GM13976 (cell line): ENCODE measurements at regions not wholly inside any gene's neighbourhood (a gene's known extent, or its start where the extent isn't known, plus 50 kb on each side); places are given as distances from the start of the nearest gene placed in this dataset.

Experiments used
- DNase-seq: peaks from one replicate; pipeline ENCODE4 v3.0.0; 2012; ENCODE audit warnings: low spot score
- CTCF ChIP-seq: IDR thresholded peaks from 2 replicates; pipeline ENCODE4 v1.5.1; 2012; ENCODE audit warnings: borderline replicate concordance, mild to moderate bottlenecking; ENCODE audit not compliant: insufficient read depth; ENCODE audit errors: extremely low read depth, missing control alignments, control extremely low read depth
- in situ Hi-C: fragments of 300-500 bp; cut with MboI; formaldehyde crosslinking; loops from one replicate; pipeline ENCODE4 v1.12.0; 2022; ENCODE audit warnings: low sequenced_read_pairs, mixed read lengths, inconsistent platforms; ENCODE audit not compliant: unreplicated experiment

- no peak for DNase-seq
- no peak for TF ChIP-seq CTCF
- in situ Hi-C loops = no loop called here
Measured at GRCh38 chr15:87781959-87782625, 474.4 kb downstream of the NTRK3 start.

- no peak for DNase-seq
- in situ Hi-C loops = no loop called here
- no peak for TF ChIP-seq CTCF
Measured at GRCh38 chr15:87779746-87780145, 476.8 kb downstream of the NTRK3 start.

DNA sequence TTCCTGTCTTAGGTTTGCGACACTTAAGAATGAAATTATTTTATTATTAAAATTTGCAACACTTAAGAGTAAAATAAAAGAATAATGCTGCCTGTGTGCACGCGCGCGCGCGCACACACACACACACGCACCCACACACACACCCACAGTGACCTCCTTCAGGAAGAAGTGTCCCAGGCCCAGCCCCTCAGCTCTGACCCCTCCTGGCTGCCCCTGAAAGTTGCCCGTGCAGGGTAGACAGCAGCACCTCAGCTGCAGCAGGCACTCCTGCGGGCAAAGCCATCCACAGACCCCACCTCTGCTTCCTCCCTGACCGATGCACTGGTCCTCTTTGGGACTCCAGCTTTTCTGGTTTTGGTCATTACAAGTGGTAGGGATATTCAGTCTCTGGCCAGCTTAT lies 478.2 kb downstream of the NTRK3 start:
- in situ Hi-C loops = no loop called here
- TF ChIP-seq CTCF = no peak
- DNase-seq = no peak

- TF ChIP-seq CTCF = no peak
- no peak for DNase-seq
- in situ Hi-C loops = no loop called here
Measured at GRCh38 chr15:87777054-87777561, 479.4 kb downstream of the NTRK3 start.

DNA sequence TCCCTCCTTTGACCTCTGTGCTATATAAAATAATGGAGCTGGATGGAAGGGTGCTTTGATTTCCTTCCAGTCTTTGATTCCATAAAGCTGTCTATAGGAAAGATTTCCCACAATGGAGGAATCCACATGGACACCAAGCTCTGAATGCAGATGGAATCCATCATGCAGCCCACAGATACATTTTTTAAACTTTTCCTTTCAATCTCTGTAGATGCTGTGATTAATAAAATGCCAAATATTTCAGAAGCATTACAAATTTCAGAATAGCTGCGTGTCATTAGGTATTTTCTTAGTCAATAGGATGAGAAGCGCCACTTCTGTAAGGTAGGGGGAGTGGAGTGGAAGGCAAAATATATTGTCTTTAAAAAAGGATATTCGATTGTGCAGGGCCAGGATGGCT lies 489.0 kb downstream of the NTRK3 start:
- no peak for TF ChIP-seq CTCF
- in situ Hi-C loops = no loop called here
- no peak for DNase-seq

GRCh38 chr15:87764461-87765240 lies 491.9 kb downstream of the NTRK3 start:
- no peak for TF ChIP-seq CTCF
- in situ Hi-C loops = no loop called here
- DNase-seq = no peak

GRCh38 chr15:87763837-87764236 lies 492.7 kb downstream of the NTRK3 start:
- in situ Hi-C loops = no loop called here
- DNase-seq = no peak
- TF ChIP-seq CTCF = no peak
